ENCODE measurements at regions not wholly inside any gene's neighbourhood (a gene's known extent, or its start where the extent isn't known, plus 50 kb on each side); places are given as distances from the start of the nearest gene placed in this dataset.

GRCh38 chr2:208653383-208653782 is 246.8 kb downstream of the PTH2R start:
- TF ChIP-seq EZH2phosphoT487 (IDR thresholded peaks at IDR 0.05; ENCODE audit: borderline replicate concordance) = no peak
- TF ChIP-seq CTCF (conservative IDR thresholded peaks at IDR 0.05; ENCODE audit: low read length) = no peak

Data from Loucy (cell line).